NT2/D1 (cell line): ENCODE measurements at regions not wholly inside any gene's neighbourhood (a gene's known extent, or its start where the extent isn't known, plus 50 kb on each side); places are given as distances from the start of the nearest gene placed in this dataset.

ENCODE experiments used
- DNase-seq: peaks from one replicate; pipeline ENCODE4 v3.0.0-alpha.2; 2011; ENCODE audit warnings: low read depth, low spot score
- H3K27me3 ChIP-seq: 2 replicates; pipeline ENCODE4 v1.6.0; 2011; ENCODE audit warnings: mild to moderate bottlenecking; ENCODE audit not compliant: insufficient read length, insufficient read depth
- H3K36me3 ChIP-seq: 2 replicates; pipeline ENCODE4 v1.6.1; 2011; ENCODE audit warnings: mild to moderate bottlenecking, low read length, mixed read lengths; ENCODE audit not compliant: insufficient read depth, insufficient read length
- H3K4me1 ChIP-seq: 2 replicates; pipeline ENCODE4 v1.5.1; 2011; ENCODE audit not compliant: insufficient read depth, insufficient read length
- H3K4me3 ChIP-seq: 2 replicates; pipeline ENCODE4 v1.5.1; 2011; ENCODE audit warnings: low read depth; ENCODE audit not compliant: insufficient read length
- H3K9ac ChIP-seq: 2 replicates; pipeline ENCODE4 v1.6.0; 2011; ENCODE audit warnings: low read depth; ENCODE audit not compliant: insufficient read length
- H3K9me3 ChIP-seq: 2 replicates; pipeline ENCODE4 v1.5.1; 2011; ENCODE audit warnings: mild to moderate bottlenecking, low read length; ENCODE audit not compliant: insufficient read depth
- SUZ12 ChIP-seq: IDR thresholded peaks from 2 replicates; pipeline ENCODE4 v1.6.1; 2011; ENCODE audit not compliant: insufficient read length, insufficient read depth; ENCODE audit errors: extremely low read depth
- YY1 ChIP-seq: IDR thresholded peaks from 2 replicates; pipeline ENCODE4 v1.6.1; 2011; ENCODE audit not compliant: insufficient read length, insufficient read depth
- ZNF274 ChIP-seq: IDR thresholded peaks from 2 replicates; pipeline ENCODE4 v1.6.1; 2011; ENCODE audit warnings: mild to moderate bottlenecking, low read depth, low read length

DNA sequence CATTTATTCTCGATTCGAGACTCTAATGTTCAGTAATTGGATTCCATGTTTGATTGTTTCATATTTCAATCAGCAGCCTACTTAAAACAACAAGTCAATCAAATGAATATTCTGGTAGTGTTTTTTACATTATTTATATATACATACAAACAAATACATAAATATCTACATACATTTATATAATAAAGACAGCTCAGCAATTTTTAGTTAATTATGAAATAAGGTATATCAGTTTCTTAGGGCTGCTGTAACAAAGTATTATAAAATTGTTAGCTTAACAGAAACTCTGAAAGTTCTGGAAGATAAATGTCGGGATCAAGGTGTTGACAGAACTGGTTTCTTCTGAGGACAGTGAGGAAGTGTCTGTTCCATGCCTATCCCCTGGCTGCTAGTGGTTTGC is 105.9 kb downstream of the MGST1 start:
- H3K27me3 ChIP-seq, result no peaks in the 10 kb centered on the region
- no peak overlapping the region for H3K4me3 ChIP-seq
- H3K36me3 ChIP-seq, result no peaks in the 10 kb centered on the region
- peaks cover 7% of the 10 kb centered on the region; the same call in 1 of the 2 replicates for H3K9me3 ChIP-seq
- DNase-seq, result no peak
- no peaks in the 10 kb centered on the region for H3K4me1 ChIP-seq
- TF ChIP-seq SUZ12 (no peak), YY1 (no peak), ZNF274 (no peak)
- H3K9ac ChIP-seq, result no peak overlapping the region

DNA sequence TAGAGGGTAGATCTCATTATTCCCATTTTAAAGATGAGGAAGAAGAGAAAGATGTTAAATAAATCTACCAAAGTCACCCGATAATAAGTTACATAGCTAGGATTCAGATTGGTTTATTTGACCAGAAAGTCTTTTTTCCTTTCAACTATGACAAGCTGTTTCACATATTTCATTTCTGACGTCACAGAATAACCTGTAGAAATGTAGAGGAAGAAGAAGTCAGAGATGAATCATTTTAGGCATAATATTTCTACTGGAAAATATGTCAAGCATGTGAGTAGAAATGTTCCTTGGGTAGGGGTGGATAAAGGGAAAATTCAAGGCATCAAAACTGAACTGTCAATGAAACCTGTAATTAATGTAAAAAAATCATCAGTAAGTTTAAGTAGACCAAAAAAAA is 107.0 kb downstream of the MGST1 start:
- no peaks in the 10 kb centered on the region for H3K36me3 ChIP-seq
- TF ChIP-seq ZNF274, result no peak
- TF ChIP-seq SUZ12, result no peak
- no peak for TF ChIP-seq YY1
- no peaks in the 10 kb centered on the region for H3K4me1 ChIP-seq
- H3K9ac ChIP-seq, result no peak overlapping the region
- H3K9me3 ChIP-seq, result peaks cover 1% of the 10 kb centered on the region; the same call in 1 of the 2 replicates
- no peaks in the 10 kb centered on the region for H3K27me3 ChIP-seq
- H3K4me3 ChIP-seq, result no peak overlapping the region
- no peak for DNase-seq

DNA sequence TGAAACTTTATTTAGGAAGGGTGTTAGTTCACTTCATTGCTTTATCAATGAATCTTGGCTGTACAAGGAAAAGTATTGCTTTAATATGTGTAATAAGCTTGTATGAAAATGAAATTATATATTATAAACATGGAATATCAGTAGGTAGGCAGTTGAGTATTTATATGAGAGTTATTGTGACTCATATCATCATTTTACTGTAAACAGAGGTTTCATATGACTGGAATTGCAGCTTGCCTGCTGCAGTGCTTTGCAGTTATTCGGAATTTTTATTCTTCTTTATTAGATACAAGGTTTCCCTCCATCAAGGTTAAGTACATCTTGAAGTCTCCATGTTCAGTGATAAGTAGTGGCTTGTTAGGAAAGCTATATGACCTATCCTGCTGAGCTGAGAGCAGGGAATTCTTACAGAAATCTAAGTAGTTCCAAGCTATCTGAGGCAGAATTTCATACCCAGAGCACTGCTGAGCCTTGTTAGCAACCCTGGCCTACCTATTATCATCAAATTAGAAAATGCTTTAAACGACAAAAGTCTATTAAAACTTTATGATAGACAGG is 111.2 kb downstream of the MGST1 start:
- TF ChIP-seq SUZ12 (no peak), ZNF274 (no peak), YY1 (no peak)
- H3K9me3 ChIP-seq, result no peaks in the 10 kb centered on the region
- DNase-seq, result no peak
- no peaks in the 10 kb centered on the region for H3K27me3 ChIP-seq
- no peaks in the 10 kb centered on the region for H3K36me3 ChIP-seq
- H3K9ac ChIP-seq, result no peak overlapping the region
- H3K4me1 ChIP-seq, result no peaks in the 10 kb centered on the region
- H3K4me3 ChIP-seq, result no peak overlapping the region

DNA sequence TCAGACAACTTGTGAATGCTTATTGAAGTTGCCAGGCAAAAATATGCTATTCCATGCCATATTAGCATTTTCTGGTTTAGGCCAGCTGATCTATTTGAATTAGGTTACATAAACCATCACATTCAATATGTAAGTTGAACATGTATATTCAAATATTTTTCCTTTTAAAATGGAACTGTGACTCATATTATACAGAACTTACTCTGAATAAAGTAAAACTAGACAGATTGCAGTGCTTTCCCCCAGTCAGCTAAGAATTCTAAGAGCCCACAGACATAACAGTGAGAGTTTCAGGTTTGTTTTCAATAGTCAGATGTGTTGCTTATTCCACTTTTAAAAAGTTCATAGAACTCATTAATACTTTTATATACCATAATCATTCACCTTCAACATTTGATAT is 119.8 kb downstream of the MGST1 start:
- Histone ChIP-seq H3K9me3 (no peaks in the 10 kb centered on the region), H3K9ac (no peak overlapping the region), H3K36me3 (no peaks in the 10 kb centered on the region), H3K27me3 (no peaks in the 10 kb centered on the region), H3K4me3 (no peak overlapping the region), H3K4me1 (no peaks in the 10 kb centered on the region)
- no peak for DNase-seq
- TF ChIP-seq YY1, result no peak
- no peak for TF ChIP-seq ZNF274
- no peak for TF ChIP-seq SUZ12

DNA sequence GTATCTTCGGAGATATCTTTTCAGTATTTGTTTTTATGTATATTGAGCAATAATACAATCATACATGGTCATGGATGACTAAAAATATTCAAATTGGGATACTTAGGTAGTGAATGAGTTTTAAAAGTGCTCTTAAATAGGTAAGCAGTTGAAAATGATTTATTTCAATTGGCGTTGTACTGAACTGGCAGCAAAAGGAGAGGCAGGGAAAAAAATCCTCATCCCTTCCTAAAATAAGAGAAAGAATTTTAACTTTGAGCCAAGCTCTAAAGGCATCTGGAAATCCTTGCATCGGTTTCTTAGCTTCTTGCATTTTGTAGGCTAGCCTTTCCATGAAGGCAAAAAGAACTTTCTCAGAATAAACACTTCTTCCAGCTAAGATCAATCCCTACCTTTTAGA is 125.2 kb downstream of the MGST1 start:
- no peak for DNase-seq
- Histone ChIP-seq H3K36me3 (no peaks in the 10 kb centered on the region), H3K4me1 (no peaks in the 10 kb centered on the region), H3K4me3 (no peak overlapping the region), H3K9me3 (no peaks in the 10 kb centered on the region), H3K27me3 (no peaks in the 10 kb centered on the region), H3K9ac (no peak overlapping the region)
- TF ChIP-seq SUZ12 (no peak), YY1 (no peak), ZNF274 (no peak)

DNA sequence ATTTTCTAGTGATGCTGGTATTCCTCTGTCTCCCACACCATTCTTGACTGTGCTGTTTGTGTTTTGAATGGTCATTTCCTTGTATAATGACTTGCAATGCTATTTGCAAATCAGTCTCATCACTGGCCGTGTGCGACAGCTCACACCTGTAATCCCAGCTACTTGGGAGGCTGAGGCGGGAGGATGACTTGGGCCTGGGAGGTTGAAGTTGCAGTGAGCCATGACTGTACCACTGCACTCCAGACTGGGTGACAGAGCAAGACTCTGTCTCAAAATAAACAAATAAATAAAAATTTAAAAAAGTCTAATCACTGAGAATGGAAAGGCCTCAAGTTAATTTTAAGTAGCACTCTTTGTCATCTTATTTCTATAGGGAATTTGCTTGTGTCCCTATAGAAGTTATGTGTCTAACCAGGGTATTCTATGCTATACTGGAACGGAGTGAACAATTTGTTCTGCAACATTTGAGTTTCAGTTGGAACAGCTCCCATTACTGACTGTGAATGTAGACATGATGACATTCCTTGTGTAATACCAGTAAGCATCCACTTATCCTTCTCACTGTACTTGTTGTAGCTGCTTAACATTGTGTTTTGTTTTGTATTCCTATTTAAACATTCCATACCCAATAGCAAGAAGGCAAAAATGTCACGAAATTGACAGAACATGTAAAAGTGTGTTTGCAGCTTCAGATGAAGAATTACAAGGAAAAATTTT is 126.3 kb downstream of the MGST1 start:
- H3K9me3 ChIP-seq, result no peaks in the 10 kb centered on the region
- no peak overlapping the region for H3K4me3 ChIP-seq
- no peaks in the 10 kb centered on the region for H3K27me3 ChIP-seq
- no peaks in the 10 kb centered on the region for H3K36me3 ChIP-seq
- TF ChIP-seq YY1, result no peak
- TF ChIP-seq ZNF274, result no peak
- no peak for TF ChIP-seq SUZ12
- H3K9ac ChIP-seq, result no peak overlapping the region
- DNase-seq, result no peak
- no peaks in the 10 kb centered on the region for H3K4me1 ChIP-seq

DNA sequence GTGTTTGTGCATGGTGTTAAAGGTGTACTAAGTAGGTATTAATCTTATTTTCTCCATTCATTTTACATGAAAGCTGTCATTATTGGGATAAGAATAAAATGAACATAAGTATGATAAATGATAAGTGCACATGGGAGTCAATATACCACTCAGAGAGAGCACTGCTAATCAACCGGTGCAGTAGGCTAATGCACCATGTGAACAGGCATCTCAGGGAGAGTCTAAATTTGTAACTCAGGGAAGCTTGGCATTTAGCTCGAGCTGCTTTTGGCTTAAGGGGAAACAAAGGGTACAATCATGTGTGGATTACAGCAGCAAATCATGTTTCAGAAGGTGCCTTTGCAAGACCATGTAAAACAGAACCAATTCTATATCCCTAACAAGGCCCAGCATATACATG is 127.4 kb downstream of the MGST1 start:
- no peak overlapping the region for H3K9ac ChIP-seq
- no peaks in the 10 kb centered on the region for H3K4me1 ChIP-seq
- TF ChIP-seq YY1 (no peak), ZNF274 (no peak), SUZ12 (no peak)
- no peak overlapping the region for H3K4me3 ChIP-seq
- H3K36me3 ChIP-seq, result no peaks in the 10 kb centered on the region
- no peaks in the 10 kb centered on the region for H3K27me3 ChIP-seq
- DNase-seq, result no peak
- H3K9me3 ChIP-seq, result no peaks in the 10 kb centered on the region
